SU-DHL-6 (cell line): ENCODE measurements at regions not wholly inside any gene's neighbourhood (a gene's known extent, or its start where the extent isn't known, plus 50 kb on each side); places are given as distances from the start of the nearest gene placed in this dataset.
A peak's percentile ranks its signal among the peaks of the same experiment; 100 is the strongest.

Source experiments
- EZH2phosphoT487 ChIP-seq: fragments of 200-600 bp; sonication (generic), shearing (Covaris generic); conservative IDR thresholded peaks from 2 replicates; pipeline ENCODE4 v1.6.1; 2018; ENCODE audit warnings: mild to moderate bottlenecking, antibody characterized with exemption, low read length, moderate library complexity, mixed read lengths
- TF ChIP-seq, protein P1 (sequence below): fragments of 200-600 bp; sonication (generic); IDR thresholded peaks from one replicate; pipeline ENCODE4 v1.5.1; 2017; ENCODE audit warnings: antibody characterized with exemption, mild to moderate bottlenecking, low read length, moderate library complexity; ENCODE audit not compliant: insufficient read depth, poor library complexity, severe bottlenecking

DNA sequence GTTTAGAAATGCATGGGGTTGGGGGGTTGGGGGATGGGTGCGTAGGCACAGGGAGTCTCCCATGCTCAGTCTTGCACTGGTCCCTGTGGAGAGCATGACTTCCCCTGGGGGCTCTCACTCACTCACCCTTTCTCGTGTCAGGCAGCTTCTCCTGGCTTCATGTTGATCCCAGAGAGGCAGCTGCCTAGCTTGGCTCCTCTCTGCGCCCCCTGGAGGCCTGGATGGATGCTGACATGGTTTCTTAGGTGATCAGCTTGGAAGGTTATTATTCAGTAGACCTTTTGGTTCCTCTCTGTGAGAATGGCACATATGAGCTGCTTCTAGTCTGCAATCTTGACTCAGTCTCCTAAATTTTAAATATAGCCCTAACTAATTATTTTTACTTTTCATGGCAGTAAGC, 109.3 kb upstream of the FAM83B start:
- TF ChIP-seq, protein P1, sequence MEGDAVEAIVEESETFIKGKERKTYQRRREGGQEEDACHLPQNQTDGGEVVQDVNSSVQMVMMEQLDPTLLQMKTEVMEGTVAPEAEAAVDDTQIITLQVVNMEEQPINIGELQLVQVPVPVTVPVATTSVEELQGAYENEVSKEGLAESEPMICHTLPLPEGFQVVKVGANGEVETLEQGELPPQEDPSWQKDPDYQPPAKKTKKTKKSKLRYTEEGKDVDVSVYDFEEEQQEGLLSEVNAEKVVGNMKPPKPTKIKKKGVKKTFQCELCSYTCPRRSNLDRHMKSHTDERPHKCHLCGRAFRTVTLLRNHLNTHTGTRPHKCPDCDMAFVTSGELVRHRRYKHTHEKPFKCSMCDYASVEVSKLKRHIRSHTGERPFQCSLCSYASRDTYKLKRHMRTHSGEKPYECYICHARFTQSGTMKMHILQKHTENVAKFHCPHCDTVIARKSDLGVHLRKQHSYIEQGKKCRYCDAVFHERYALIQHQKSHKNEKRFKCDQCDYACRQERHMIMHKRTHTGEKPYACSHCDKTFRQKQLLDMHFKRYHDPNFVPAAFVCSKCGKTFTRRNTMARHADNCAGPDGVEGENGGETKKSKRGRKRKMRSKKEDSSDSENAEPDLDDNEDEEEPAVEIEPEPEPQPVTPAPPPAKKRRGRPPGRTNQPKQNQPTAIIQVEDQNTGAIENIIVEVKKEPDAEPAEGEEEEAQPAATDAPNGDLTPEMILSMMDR: peak; percentile 44
- TF ChIP-seq EZH2phosphoT487: no peak
